PC-3 (cell line): ENCODE measurements at regions not wholly inside any gene's neighbourhood (a gene's known extent, or its start where the extent isn't known, plus 50 kb on each side); places are given as distances from the start of the nearest gene placed in this dataset.

Source experiments
- ATAC-seq: fragments of 200-7000 bp; cut with Tn5 transposase; 2 replicates; pipeline ENCODE4 v1.9.1; 2020; ENCODE audit warnings: mild to moderate bottlenecking, moderate library complexity
- BruUV-seq: library from RNA; stranded (reverse); fragments of 400-500 nt; replicated peaks from 2 replicates; lab custom pipeline; 2021; lab: Mats Ljungman, UMichigan
- CTCF ChIA-PET: fragments of 300-600 bp; sonication (Branson Sonifier 250); formaldehyde crosslinking; loops from one replicate; lab custom pipeline; 2022; ENCODE audit warnings: antibody characterized with exemption; lab: Charles Lee
- POLR2A ChIA-PET: fragments of 300-600 bp; sonication (Branson Sonifier 250); formaldehyde crosslinking; loops from one replicate; lab custom pipeline; 2022; ENCODE audit warnings: antibody characterized with exemption; ENCODE audit not compliant: unreplicated experiment; lab: Charles Lee
- DNase-seq: peaks from one replicate; pipeline ENCODE4 v3.0.0-alpha.2; 2015
- H2AFZ ChIP-seq: fragments of 300-600 bp; sonication (generic); 2 replicates; pipeline ENCODE4 v1.6.0; 2016; ENCODE audit warnings: antibody characterized with exemption, low read length
- H3F3A ChIP-seq: fragments of 300-600 bp; sonication (generic); one replicate; pipeline ENCODE4 v1.6.0; 2017; ENCODE audit warnings: antibody characterized with exemption, low read length, control low read depth, mild to moderate bottlenecking; ENCODE audit not compliant: unreplicated experiment
- H3K27ac ChIP-seq: fragments of 300-600 bp; sonication (generic); 2 replicates; pipeline ENCODE4 v1.5.1; 2016; ENCODE audit warnings: mild to moderate bottlenecking, low read length
- H3K27me3 ChIP-seq: fragments of 300-600 bp; sonication (generic); 2 replicates; pipeline ENCODE4 v1.6.1; 2016; ENCODE audit warnings: low read length, mixed read lengths
- H3K36me3 ChIP-seq: fragments of 300-600 bp; sonication (generic); 2 replicates; pipeline ENCODE4 v1.6.1; 2016; ENCODE audit warnings: low read depth, mixed run types, low read length, mixed read lengths
- H3K4me1 ChIP-seq: fragments of 300-600 bp; sonication (generic); 2 replicates; pipeline ENCODE4 v1.5.1; 2016; ENCODE audit warnings: low read length; ENCODE audit not compliant: insufficient read depth
- H3K4me2 ChIP-seq: fragments of 300-600 bp; sonication (generic); 2 replicates; pipeline ENCODE4 v1.6.0; 2016; ENCODE audit warnings: low read length
- H3K4me3 ChIP-seq: fragments of 300-600 bp; sonication (generic); 2 replicates; pipeline ENCODE4 v1.5.1; 2016; ENCODE audit warnings: mild to moderate bottlenecking, low read length, mixed read lengths
- H3K79me2 ChIP-seq: fragments of 300-600 bp; sonication (generic); 2 replicates; pipeline ENCODE4 v1.6.1; 2017; ENCODE audit warnings: low read length, mixed read lengths
- H3K9ac ChIP-seq: fragments of 300-600 bp; sonication (generic); 2 replicates; pipeline ENCODE4 v1.6.0; 2016; ENCODE audit warnings: mild to moderate bottlenecking, low read length
- H3K9me2 ChIP-seq: fragments of 300-600 bp; sonication (generic); replicated peaks from 2 replicates; pipeline ENCODE4 v1.6.1; 2016; ENCODE audit warnings: mixed run types, low read length, mixed read lengths
- H3K9me3 ChIP-seq: fragments of 300-600 bp; sonication (generic); 2 replicates; pipeline ENCODE4 v1.6.1; 2016; ENCODE audit warnings: low read length, mixed read lengths
- H4K20me1 ChIP-seq: fragments of 300-600 bp; sonication (generic); 2 replicates; pipeline ENCODE4 v1.6.1; 2016; ENCODE audit warnings: low read length, mixed read lengths
- CTCF ChIP-seq: fragments of 300-600 bp; sonication (generic); conservative IDR thresholded peaks from 2 replicates; pipeline ENCODE4 v1.5.1; 2017; ENCODE audit warnings: antibody characterized with exemption, low read depth, mild to moderate bottlenecking, low read length
- EZH2 ChIP-seq: fragments of 300-600 bp; sonication (generic); IDR thresholded peaks from one replicate; pipeline ENCODE4 v1.6.1; 2017; ENCODE audit warnings: antibody characterized with exemption, mild to moderate bottlenecking, low read length; ENCODE audit not compliant: unreplicated experiment
- EZH2phosphoT487 ChIP-seq: fragments of 300-600 bp; sonication (generic); IDR thresholded peaks from 2 replicates; pipeline ENCODE4 v1.6.1; 2018; ENCODE audit warnings: mild to moderate bottlenecking, antibody characterized with exemption, low read length, borderline replicate concordance
- intact Hi-C: fragments of 100-400 bp; cut with micrococcal nuclease; formaldehyde crosslinking; loops from 2 replicates; pipeline ENCODE4 v1.9.0; 2023

GRCh38 chr3:104519068-104519467, 847.6 kb upstream of the ALCAM start:
- Histone ChIP-seq H3K27me3 (no peaks in the 10 kb centered on the region), H3K9me2 (no peaks in the 10 kb centered on the region), H2AFZ (no peak overlapping the region), H3K79me2 (no peaks in the 10 kb centered on the region), H3K27ac (no peak overlapping the region), H3K9ac (no peak overlapping the region), H4K20me1 (no peaks in the 10 kb centered on the region), H3K4me1 (no peaks in the 10 kb centered on the region), H3K9me3 (no peaks in the 10 kb centered on the region), H3K36me3 (no peaks in the 10 kb centered on the region), H3K4me3 (no peak overlapping the region), H3F3A (no peaks in the 10 kb centered on the region), H3K4me2 (no peak overlapping the region)
- BruUV-seq: no TSS peak
- intact Hi-C loops: no loop called here
- TF ChIP-seq EZH2 (no peak), CTCF (no peak), EZH2phosphoT487 (no peak)
- CTCF ChIA-PET: no interaction called here
- POLR2A ChIA-PET: no interaction called here
- DNase-seq (no peak), ATAC-seq (no peak)

- Histone ChIP-seq H3K4me3 (no peak overlapping the region), H3K27me3 (no peaks in the 10 kb centered on the region), H3K36me3 (no peaks in the 10 kb centered on the region), H3K4me1 (no peaks in the 10 kb centered on the region), H3K79me2 (no peaks in the 10 kb centered on the region), H3K9me2 (no peaks in the 10 kb centered on the region), H3K4me2 (no peak overlapping the region), H3K9ac (no peak overlapping the region), H2AFZ (no peak overlapping the region), H3K9me3 (no peaks in the 10 kb centered on the region), H3K27ac (no peak overlapping the region), H3F3A (no peaks in the 10 kb centered on the region), H4K20me1 (no peaks in the 10 kb centered on the region)
- ATAC-seq: no peak
- ChIA-PET CTCF (no interaction called here), POLR2A (no interaction called here)
- TF ChIP-seq EZH2phosphoT487 (no peak), CTCF (no peak), EZH2 (no peak)
- intact Hi-C loops: no loop called here
- no peak for DNase-seq
- BruUV-seq: no TSS peak
These were observed 847.1 kb upstream of the ALCAM start for GRCh38 chr3:104519468-104520227.

GRCh38 chr3:104520228-104520655, 846.5 kb upstream of the ALCAM start:
- DNase-seq: no peak
- BruUV-seq: no TSS peak
- no peaks in the 10 kb centered on the region for H3F3A ChIP-seq
- no peak overlapping the region for H3K4me3 ChIP-seq
- no peak overlapping the region for H3K9ac ChIP-seq
- CTCF ChIA-PET: no interaction called here
- TF ChIP-seq EZH2 (no peak), CTCF (no peak), EZH2phosphoT487 (no peak)
- no peaks in the 10 kb centered on the region for H4K20me1 ChIP-seq
- POLR2A ChIA-PET: no interaction called here
- H2AFZ ChIP-seq: no peak overlapping the region
- no peaks in the 10 kb centered on the region for H3K9me3 ChIP-seq
- H3K4me1 ChIP-seq: no peaks in the 10 kb centered on the region
- H3K79me2 ChIP-seq: no peaks in the 10 kb centered on the region
- no peaks in the 10 kb centered on the region for H3K27me3 ChIP-seq
- no peak overlapping the region for H3K27ac ChIP-seq
- H3K36me3 ChIP-seq: no peaks in the 10 kb centered on the region
- no peak overlapping the region for H3K4me2 ChIP-seq
- no peaks in the 10 kb centered on the region for H3K9me2 ChIP-seq
- intact Hi-C loops: no loop called here
- no peak for ATAC-seq
